GM18861 (cell line): ENCODE measurements at regions not wholly inside any gene's neighbourhood (a gene's known extent, or its start where the extent isn't known, plus 50 kb on each side); places are given as distances from the start of the nearest gene placed in this dataset.

Experiments
- ATAC-seq: cut with Tn5 transposase; IDR thresholded peaks from one replicate; pipeline ENCODE4 v1.9.1; 2021; ENCODE audit not compliant: unreplicated experiment

- ATAC-seq = no peak
Measured at GRCh38 chr2:94939349-94939748, 68.1 kb downstream of the TEKT4 start.

GRCh38 chr2:94947097-94948016 is 76.1 kb downstream of the TEKT4 start:
- ATAC-seq = no peak

GRCh38 chr2:94955702-94956101 is 69.8 kb upstream of the MAL start:
- ATAC-seq = no peak

- ATAC-seq = peak; percentile 70
Measured at GRCh38 chr2:94956797-94957391, 68.6 kb upstream of the MAL start.

GRCh38 chr2:94958245-94958644 is 67.3 kb upstream of the MAL start:
- no peak for ATAC-seq

- ATAC-seq = no peak
Measured at GRCh38 chr2:94960266-94960665, 65.2 kb upstream of the MAL start.

- no peak for ATAC-seq
Measured at GRCh38 chr2:94960751-94961150, 64.8 kb upstream of the MAL start.

- no peak for ATAC-seq
Measured at GRCh38 chr2:94964193-94964592, 61.3 kb upstream of the MAL start.

GRCh38 chr2:94966689-94967088 is 58.8 kb upstream of the MAL start:
- no peak for ATAC-seq

- ATAC-seq = no peak
Measured at GRCh38 chr2:94970353-94970752, 55.2 kb upstream of the MAL start.
